ENCODE measurements at regions not wholly inside any gene's neighbourhood (a gene's known extent, or its start where the extent isn't known, plus 50 kb on each side); places are given as distances from the start of the nearest gene placed in this dataset.

- no peak overlapping the region for H4K8ac ChIP-seq (ENCODE audit: extremely low read depth, insufficient read depth, low read length)
- no peak overlapping the region for H3K56ac ChIP-seq (replicated peaks; ENCODE audit: insufficient read length, low read depth, low read length)
- no peak overlapping the region for H3K18ac ChIP-seq (ENCODE audit: extremely low read depth, low read length)
- no peaks in the 10 kb centered on the region for H3K36me3 ChIP-seq (ENCODE audit: control insufficient read depth in 2 of 4, insufficient read depth in 4 of 4, low read length in 3 of 4)
- H3K4me2 ChIP-seq (ENCODE audit: insufficient read depth in 1 of 2, low read depth in 2 of 2, low read length in 2 of 2), result no peak overlapping the region
- H3K14ac ChIP-seq (ENCODE audit: insufficient read length), result no peak overlapping the region
- H2AFZ ChIP-seq (ENCODE audit: low read length), result peak overlapping the region; percentile 62
- no peaks in the 10 kb centered on the region for H3K79me1 ChIP-seq (ENCODE audit: low read depth, low read length)
- CTCF ChIA-PET (ENCODE audit: partially characterized antibody), result no interaction called here
- H3K9ac ChIP-seq (replicated peaks in 1 of 4; ENCODE audit: extremely low read depth in 1 of 4, low read depth in 3 of 4, low read length in 3 of 4), result no peak overlapping the region
- H4K20me1 ChIP-seq (replicated peaks in 1 of 2; ENCODE audit: control insufficient read depth in 1 of 2, insufficient read depth in 2 of 2, low read length in 2 of 2), result no peaks in the 10 kb centered on the region
- H3K9me3 ChIP-seq (ENCODE audit: insufficient read depth in 2 of 2, low read depth in 1 of 2, low read length in 1 of 2), result 0 out of 4 replicates have a peak, but pooled peaks cover 0 to 2% of the 10 kb centered on the region in 2 experiments
- no peak overlapping the region for H2BK15ac ChIP-seq (ENCODE audit: low read length)
- H3K4me3 ChIP-seq (ENCODE audit: extremely low read depth in 1 of 4, insufficient read depth in 2 of 4, low read depth in 3 of 4, low read length in 4 of 4), result no peak overlapping the region
- H3K79me2 ChIP-seq (ENCODE audit: control insufficient read depth in 1 of 2, insufficient read depth in 2 of 2, low read length in 2 of 2), result no peaks in the 10 kb centered on the region
- no peak overlapping the region for H2AK5ac ChIP-seq (ENCODE audit: low read depth, low read length)
- no peak overlapping the region for H2BK12ac ChIP-seq (ENCODE audit: low read depth, low read length)
- no peak overlapping the region for H3K27ac ChIP-seq (ENCODE audit: low read depth, low read length)
- WGBS, 2 experiments (ENCODE audit: extremely low coverage in 1 of 2, insufficient coverage in 1 of 2, insufficient read length in 1 of 2, insufficient replicate concordance in 2 of 2, low coverage in 1 of 2, low lambda C conversion rate in 2 of 2, missing lambda C conversion rate in 1 of 2), result 81% methylated on average over 1 of the region's 1 CpG; no CpG with 5 or more reads in 1 of the 2 experiments
- H3K4ac ChIP-seq (replicated peaks; ENCODE audit: insufficient read length, low read depth, low read length), result no peak overlapping the region
- no peak overlapping the region for H4K91ac ChIP-seq (replicated peaks; ENCODE audit: insufficient read length, low read length)
- no peak overlapping the region for H2BK5ac ChIP-seq (ENCODE audit: low read depth, low read length)
- peak; percentile 19 for FAIRE-seq
- no peak overlapping the region for H4K5ac ChIP-seq (ENCODE audit: insufficient read length, low read depth, low read length)
- no peak for TF ChIP-seq BCL11A (IDR thresholded peaks at IDR 0.05; ENCODE audit: low read depth in 2 of 2, low read length in 2 of 2)
- no peak for TF ChIP-seq KDM4A (IDR thresholded peaks at IDR 0.05; ENCODE audit: low read depth, low read length, severe bottlenecking)
- peak; percentile 44; the same call in 1 of the 2 replicates for TF ChIP-seq TEAD4 (IDR thresholded peaks at IDR 0.05; ENCODE audit: low read depth, low read length)
- TF ChIP-seq ASH2L (IDR thresholded peaks at IDR 0.05; ENCODE audit: low read length), result no peak
- no peaks in the 10 kb centered on the region for H3K27me3 ChIP-seq (replicated peaks in 1 of 4; ENCODE audit: control insufficient read depth in 3 of 4, extremely low read depth in 1 of 4, insufficient read depth in 3 of 4, low read length in 3 of 4)
- H2BK120ac ChIP-seq (replicated peaks; ENCODE audit: low read depth, low read length), result no peak overlapping the region
- H2BK20ac ChIP-seq (ENCODE audit: low read length), result no peak overlapping the region
- H3K23me2 ChIP-seq (ENCODE audit: low read depth, low read length), result no peaks in the 10 kb centered on the region
- no peak overlapping the region for H3K23ac ChIP-seq (ENCODE audit: insufficient read length)
- H3K4me1 ChIP-seq (replicated peaks in 1 of 4; ENCODE audit: control insufficient read depth in 3 of 4, insufficient read depth in 4 of 4, low read length in 3 of 4), result no peaks in the 10 kb centered on the region; a peak in 1 of 7 replicates
- peak in 1 of 2 experiments; percentile 1 for DNase-seq (ENCODE audit: low read depth in 1 of 2, low spot score in 2 of 2)
- POLR2A ChIA-PET (ENCODE audit: partially characterized antibody), result no interaction called here
Observed at GRCh38 chr7:53656881-53657280, 621.4 kb downstream of the POM121L12 start.

Data from H1 (cell line).